GM21423 (cell line): ENCODE measurements at regions not wholly inside any gene's neighbourhood (a gene's known extent, or its start where the extent isn't known, plus 50 kb on each side); places are given as distances from the start of the nearest gene placed in this dataset.

Experiments used
- ATAC-seq: cut with Tn5 transposase; IDR thresholded peaks from one replicate; pipeline ENCODE4 v1.9.1; 2021; ENCODE audit warnings: mild to moderate bottlenecking, moderate library complexity; ENCODE audit not compliant: unreplicated experiment

DNA sequence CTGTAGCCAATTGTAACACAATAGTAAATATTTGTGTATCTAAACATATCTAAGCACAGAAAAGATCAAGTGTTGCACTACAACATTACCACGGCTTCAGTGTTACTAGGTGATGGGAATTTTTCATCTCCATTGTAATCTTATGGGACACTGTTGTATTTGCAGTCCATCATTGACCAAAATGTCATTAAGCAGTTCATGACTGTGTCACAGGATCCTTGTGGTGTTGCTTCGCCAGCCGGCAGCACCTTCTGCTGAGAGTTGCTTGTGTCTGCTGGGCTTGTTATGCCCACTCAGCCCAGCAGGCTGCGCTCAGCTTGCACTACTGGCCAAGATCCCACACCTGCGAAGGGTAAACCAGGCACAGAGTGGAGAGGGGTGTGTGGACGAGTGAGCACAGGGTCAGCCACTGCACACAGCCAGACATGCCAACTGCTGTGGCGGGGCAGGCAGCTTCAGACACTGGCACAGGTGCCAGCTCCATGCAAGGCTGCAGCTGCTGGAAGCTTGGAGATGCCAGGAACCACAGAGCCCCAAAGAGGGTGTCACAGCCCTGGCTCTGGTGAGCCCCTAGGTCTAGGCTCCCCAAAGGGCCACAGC is 273.7 kb downstream of the CETN3 start:
- ATAC-seq, result no peak

DNA sequence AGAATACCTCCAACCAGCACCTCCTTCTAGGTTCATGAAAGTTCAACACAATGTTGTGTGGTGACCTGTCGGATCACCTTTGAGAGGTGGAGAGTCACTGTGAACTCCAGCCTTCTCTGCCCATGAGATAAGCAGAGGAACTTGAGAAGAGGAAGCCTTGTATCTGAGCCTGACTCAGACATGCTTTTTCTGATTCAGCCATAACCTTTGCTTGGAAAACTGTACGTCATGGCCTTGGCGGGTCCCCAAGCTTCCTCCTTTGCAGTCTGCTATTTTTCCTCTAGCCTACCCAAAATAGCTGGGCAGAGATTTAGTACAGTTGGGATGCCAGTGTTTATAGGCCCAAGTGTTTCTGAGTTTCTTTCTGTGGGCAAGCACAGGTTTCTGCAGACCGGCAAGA is 274.7 kb downstream of the CETN3 start:
- no peak for ATAC-seq

DNA sequence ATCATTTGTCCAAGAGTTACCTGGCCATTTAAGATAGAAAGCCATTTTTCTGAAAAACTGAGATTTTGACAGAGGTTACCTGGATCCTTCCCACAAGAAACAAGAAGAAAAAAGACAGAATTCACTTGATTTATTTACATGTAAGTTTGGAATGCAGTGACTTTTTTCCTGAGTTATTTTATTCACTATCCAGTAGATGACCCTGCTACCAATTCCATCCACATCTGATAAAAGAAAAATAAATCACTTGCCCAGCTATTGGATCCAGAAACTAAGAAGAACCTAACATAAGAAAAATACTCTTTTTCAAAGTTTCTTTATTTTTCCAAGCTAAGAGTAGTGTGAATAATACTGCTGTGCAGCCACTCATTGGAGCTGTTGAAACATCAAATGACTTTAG is 275.2 kb downstream of the CETN3 start:
- no peak for ATAC-seq

GRCh38 chr5:90133941-90134340 is 275.6 kb downstream of the CETN3 start:
- no peak for ATAC-seq

DNA sequence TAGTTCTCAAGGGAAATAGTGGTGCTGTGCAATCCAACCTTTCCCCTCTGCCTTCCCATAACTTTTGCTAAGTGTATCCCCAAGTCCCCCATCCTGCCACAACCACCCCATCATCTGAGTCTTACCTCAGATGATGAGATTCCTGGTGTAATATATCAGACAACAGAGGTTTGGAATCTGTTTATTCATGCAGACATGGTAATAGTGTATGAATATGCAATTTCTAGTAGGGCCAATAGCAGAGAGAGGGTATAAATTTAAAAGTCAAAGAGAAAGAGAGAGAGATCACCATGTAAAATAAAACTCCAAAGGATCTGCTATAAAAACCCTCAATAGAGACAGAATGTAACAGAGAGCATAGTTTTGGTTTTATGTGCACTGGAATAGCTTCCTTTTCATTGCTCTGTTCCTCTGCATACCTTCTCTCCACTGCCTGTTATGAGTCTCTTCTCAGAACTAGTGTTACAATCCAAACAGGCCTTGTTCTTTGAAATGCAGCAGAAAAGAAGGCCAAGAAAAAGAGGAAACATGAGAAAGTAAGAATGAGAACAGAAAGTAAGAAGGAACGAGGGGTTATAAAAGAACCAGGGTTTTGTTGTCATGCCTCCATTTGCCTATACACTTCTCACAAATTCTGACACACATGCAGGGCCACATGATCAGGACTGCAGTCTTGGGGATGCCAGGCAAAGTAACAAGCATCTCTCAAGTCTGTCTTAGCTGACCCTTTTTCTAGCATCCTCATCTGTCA is 278.0 kb downstream of the CETN3 start:
- ATAC-seq, result peak; percentile 76

GRCh38 chr5:90128551-90128950 is 281.0 kb downstream of the CETN3 start:
- ATAC-seq, result no peak

- ATAC-seq, result no peak
These were observed 290.0 kb downstream of the CETN3 start for GRCh38 chr5:90119531-90119971.

DNA sequence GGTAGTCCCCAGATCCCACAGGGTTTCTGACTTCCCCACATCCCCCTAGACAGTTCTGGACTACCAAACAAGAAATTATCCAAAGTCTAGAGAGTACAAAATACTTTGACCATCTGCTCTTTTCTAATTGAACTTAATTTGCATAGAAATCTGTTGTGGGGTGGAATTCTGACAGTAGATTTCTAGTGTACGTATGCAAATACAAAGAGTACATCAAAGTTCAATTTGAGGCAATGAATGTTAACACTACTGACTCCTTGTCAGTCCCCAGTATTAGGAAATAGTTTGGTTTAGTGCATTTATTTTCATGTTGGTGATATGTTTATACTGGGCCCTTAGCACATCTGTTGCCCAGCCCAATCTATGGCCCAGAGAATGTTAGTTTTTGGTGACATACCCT is 292.6 kb downstream of the CETN3 start:
- no peak for ATAC-seq

DNA sequence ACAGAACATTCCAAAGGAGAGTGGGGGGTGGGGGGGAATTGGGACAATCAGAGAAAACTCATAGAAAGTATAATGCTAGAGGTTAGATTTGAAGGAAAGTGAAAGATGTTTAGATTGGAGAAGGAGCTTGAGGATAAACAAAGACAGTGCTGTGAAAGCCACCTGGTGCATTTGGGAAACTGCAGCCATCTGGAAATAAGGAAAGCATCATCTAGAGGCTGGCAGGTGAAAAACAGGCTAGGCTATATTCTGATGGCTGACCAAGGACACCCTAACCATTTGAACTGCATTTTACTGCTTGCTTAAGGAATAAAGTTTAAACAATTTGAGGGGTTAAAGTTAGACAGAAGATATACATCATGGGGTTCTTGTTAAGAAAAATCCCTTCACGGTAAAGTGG is 296.4 kb downstream of the CETN3 start:
- no peak for ATAC-seq

DNA sequence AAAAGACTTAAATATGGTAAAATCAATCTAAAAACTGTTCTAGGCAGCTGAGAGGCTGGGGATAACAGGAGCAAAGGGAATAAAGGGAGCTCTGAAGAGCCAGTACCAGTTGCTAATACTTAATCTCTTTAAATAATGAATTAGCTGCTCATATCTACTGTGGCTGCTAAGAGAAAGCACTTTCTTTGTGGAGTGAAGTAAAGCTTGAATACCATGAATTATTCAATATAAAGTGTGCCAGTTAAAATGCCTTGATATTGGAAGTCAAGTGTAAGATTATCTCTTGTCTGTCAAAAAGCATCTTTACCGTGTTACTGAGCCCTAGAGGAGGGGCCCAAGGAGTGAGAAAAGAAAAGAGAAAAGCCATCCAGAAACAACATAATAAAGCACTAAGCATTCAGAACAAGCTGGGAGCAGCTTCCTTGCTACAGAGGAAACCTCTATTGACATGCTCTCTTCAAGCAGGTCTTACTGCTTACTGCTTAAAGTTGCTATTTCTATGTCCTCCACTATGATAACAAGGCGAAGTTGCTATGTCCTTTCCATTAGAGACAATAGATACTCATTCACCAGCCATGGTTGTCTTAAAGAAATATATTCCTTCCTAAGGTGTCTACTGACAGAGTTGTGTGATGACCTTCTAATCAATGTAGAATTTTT is 297.4 kb downstream of the CETN3 start:
- ATAC-seq, result no peak

DNA sequence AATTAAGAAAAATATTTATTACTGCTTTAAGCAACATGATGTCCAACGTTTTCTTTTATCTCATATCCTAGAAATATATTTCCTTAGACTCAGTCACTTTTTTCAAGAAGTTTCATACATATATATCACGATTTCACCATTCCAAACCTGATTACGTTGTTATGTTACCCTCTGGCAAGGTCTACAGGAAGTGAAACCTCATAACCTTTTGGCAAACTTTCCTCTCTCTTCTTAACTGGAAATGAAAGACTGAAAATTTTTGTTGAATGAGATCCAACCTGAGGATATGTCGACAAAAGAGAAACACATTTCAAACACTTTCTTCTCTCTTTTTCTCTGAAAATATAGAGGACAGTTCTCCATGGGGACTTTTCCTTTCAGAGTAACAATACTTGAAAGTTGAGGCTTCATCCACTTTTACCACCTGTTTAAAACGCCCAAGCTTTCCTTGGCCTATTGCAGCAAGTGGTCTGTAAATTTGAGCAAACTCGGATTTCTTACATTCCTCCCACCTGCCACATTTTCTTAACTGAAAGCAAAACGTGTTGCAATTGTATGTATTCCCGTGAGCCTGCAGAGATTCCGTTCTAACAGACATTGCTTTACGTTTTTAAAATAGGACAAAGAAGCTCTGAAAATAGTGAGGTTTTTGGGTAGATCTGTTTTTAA is 298.1 kb downstream of the CETN3 start:
- no peak for ATAC-seq

DNA sequence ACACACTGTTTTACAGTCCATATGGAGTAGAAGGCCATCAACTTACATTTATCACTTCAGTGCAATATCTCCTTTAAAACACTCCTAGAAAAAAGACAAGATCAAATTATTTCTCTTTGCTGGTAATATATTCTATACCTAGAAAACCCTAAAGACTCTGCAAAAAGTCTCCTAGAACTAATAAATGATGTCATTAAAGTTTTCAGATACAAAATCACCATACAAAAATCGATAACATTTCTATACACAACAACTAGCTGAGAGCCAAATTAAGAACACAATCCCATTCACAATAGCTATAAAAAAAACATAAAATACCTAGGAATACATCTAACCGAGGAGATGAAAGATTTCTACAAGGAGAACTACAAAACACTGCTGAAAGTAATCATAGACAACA is 300.3 kb downstream of the CETN3 start:
- no peak for ATAC-seq

DNA sequence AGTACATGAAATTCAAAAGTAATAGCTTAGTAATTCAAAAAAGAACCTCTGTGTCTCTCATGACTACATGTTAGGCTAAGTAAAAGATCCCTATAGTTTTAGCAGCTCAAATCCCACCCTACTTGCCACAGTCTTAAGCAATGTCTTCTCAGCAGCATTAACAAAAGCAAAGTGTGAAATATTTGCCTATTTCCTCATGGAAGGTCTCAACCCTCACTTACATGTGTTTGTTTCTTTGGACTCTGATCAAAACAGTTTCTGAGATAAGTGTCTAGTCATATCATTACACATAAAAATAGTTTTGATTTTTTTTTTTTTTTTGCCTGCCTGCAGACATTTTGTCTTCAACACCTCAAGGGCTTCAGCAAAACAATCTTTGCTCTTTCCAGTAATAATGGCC is 310.5 kb downstream of the CETN3 start:
- ATAC-seq, result no peak

GRCh38 chr5:90097082-90097477 is 312.5 kb downstream of the CETN3 start:
- ATAC-seq, result no peak

DNA sequence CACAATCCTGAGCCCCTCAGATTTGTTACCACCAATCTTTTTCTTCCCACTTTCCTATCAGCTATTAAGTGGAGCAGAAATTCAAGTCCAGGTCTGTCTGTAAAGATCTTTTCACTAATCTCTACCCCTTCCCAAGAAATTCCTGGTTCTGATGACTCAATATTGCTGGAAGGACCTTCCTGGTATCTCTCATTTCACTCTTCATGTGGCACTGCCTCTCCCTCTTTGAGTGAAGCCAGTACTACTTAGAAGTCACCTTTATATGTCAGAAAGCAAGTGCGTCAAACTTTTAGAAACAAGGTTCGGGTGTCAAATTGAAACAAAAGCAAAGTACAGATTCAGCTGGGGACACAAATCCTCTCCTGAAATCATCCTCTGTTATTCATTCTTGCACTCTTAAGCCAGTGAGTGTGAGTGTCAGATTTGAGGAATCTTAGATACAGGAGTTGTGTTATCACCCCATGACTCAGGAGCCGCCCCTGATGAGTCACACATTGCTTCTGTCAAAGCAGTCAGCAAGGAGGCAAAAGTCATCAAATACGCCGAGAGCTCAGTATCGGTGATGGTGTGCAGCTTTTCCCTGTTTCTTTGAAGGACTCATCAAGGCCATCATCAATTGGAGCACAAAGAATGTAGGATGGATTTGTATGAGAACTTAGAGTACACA is 313.0 kb downstream of the CETN3 start:
- ATAC-seq, result no peak

DNA sequence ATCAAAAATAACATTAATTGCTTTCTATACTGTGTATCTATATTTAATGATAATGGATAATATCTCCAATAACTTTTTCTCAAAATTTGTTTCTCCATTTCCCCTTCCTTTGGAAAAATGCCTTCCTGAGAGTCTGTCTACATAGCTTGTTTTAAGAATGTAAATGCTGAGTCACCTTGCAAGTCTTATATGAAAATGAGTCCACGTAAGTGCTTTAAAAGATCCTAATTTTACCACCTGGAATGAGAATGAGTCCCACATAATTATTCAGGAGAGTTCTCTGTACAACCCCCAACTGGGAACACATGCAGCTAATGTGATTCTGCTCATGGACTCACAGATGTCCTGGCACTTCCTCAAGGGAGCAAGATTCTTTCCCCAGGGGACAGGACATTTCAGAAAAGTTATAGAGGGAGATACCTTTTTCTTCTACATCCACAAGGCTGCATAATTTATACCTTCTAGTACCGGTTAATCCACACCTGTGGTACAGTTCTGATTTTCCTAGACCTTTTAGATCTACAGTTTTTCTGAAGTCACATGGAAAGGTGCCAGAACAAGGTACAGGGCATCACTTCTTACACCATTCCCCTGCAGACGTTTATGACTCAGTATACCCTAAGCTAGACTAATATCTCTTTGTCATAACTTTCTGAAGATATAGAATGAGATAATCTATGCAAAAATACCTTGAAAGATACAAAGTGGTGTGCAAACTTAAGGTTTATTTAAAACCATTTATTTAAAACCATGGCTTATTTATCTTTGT is 314.1 kb downstream of the CETN3 start:
- ATAC-seq, result no peak

- ATAC-seq, result no peak
These were observed 315.6 kb downstream of the CETN3 start for GRCh38 chr5:90093751-90094485.

DNA sequence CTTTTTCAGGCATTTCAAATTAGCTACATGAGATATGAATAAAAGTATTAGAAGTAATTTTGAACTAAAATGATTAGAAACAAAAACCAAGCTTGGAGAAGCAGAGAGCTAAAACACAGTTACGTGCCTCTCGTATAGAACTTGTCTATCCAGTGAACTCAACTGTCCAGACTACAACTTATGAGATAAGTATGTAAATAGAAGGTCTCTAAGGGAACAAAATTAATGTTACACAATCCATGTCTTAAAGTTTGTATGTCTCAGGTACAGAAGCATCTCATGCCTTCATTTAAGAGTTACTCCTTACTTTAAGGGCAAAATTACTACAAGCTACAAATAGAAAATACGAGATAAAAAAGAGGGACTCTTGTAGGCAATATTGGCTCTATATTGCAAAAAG is 316.8 kb downstream of the CETN3 start:
- no peak for ATAC-seq

- no peak for ATAC-seq
These were observed 325.2 kb downstream of the CETN3 start for GRCh38 chr5:90084342-90084741.
